Posterior vena cava (tissue), 2 donors: ENCODE measurements at regions not wholly inside any gene's neighbourhood (a gene's known extent, or its start where the extent isn't known, plus 50 kb on each side); places are given as distances from the start of the nearest gene placed in this dataset.
"Not testable (repeated sequence)": the region's sequence is repeated elsewhere in the genome, so short reads cannot be mapped to it uniquely, and the experiment has no call there.

Experiments
- DNase-seq: peaks from one replicate; pipeline ENCODE4 v3.0.0-alpha.2; 2020; ENCODE audit warnings: low spot score
- intact Hi-C, 2 donors: fragments of 100-400 bp; cut with DNase I; formaldehyde crosslinking; loops; one replicate each; pipeline versions ENCODE4 v1.14.1 to v1.14.2; 2022 to 2023
- donor health status: DM: yes; HTN: yes; CAD: no.
- donor health status: DM: yes; HTN: yes; CAD: no.

GRCh38 chr12:68420225-68421010 is 88.3 kb upstream of the MDM1 start:
- DNase-seq: no peak
- intact Hi-C loops: no loop called here

- intact Hi-C loops: no loop called here
Measured at GRCh38 chr12:68422159-68422558, 90.0 kb upstream of the MDM1 start.

GRCh38 chr12:68422956-68423574 is 90.9 kb upstream of the MDM1 start:
- no peak for DNase-seq
- intact Hi-C loops: no loop called here

More at GRCh38 chr12:68422159-68422558, 90.0 kb upstream of the MDM1 start:
- no peak for DNase-seq

GRCh38 chr12:68425998-68426397 is 93.8 kb upstream of the MDM1 start:
- intact Hi-C loops: no loop called here

GRCh38 chr12:68428211-68428610 is 96.0 kb upstream of the MDM1 start:
- DNase-seq: no peak
- intact Hi-C loops: no loop called here

More at GRCh38 chr12:68425998-68426397, 93.8 kb upstream of the MDM1 start:
- DNase-seq: no peak

GRCh38 chr12:68428724-68429501 is 96.8 kb upstream of the MDM1 start:
- intact Hi-C loops: no loop called here
- DNase-seq: no peak

GRCh38 chr12:68429696-68430095 is 97.5 kb upstream of the MDM1 start:
- DNase-seq: no peak
- intact Hi-C loops: no loop called here

GRCh38 chr12:68431786-68432185 is 99.6 kb upstream of the MDM1 start:
- intact Hi-C loops: no loop called here
- no peak for DNase-seq

- DNase-seq: no peak
- intact Hi-C loops: no loop called here
Measured at GRCh38 chr12:68432622-68433021, 100.5 kb upstream of the MDM1 start.

GRCh38 chr12:68434391-68435298 is 102.5 kb upstream of the MDM1 start:
- intact Hi-C loops: no loop called here
- no peak for DNase-seq

- intact Hi-C loops: no loop called here
- DNase-seq: no peak
Measured at GRCh38 chr12:68435299-68435637, 103.1 kb upstream of the MDM1 start.

- no peak for DNase-seq
- intact Hi-C loops: no loop called here
Measured at GRCh38 chr12:68435816-68436215, 103.7 kb upstream of the MDM1 start.

GRCh38 chr12:68438601-68439000 is 106.4 kb upstream of the MDM1 start:
- intact Hi-C loops: no loop called here
- no peak for DNase-seq

GRCh38 chr12:68439368-68440045 is 107.3 kb upstream of the MDM1 start:
- DNase-seq: no peak
- intact Hi-C loops: no loop called here

GRCh38 chr12:68440068-68440581 is 108.0 kb upstream of the MDM1 start:
- DNase-seq: no peak
- intact Hi-C loops: no loop called here

- DNase-seq: no peak
- intact Hi-C loops: no loop called here
Measured at GRCh38 chr12:68441167-68441566, 109.0 kb upstream of the MDM1 start.

GRCh38 chr12:68442353-68442972 is 110.3 kb upstream of the MDM1 start:
- DNase-seq, intact Hi-C loops: not testable (repeated sequence)

- DNase-seq, intact Hi-C loops: not testable (repeated sequence)
Measured at GRCh38 chr12:68443695-68444094, 111.5 kb upstream of the MDM1 start.
